HG02943 (cell line): ENCODE measurements at regions not wholly inside any gene's neighbourhood (a gene's known extent, or its start where the extent isn't known, plus 50 kb on each side); places are given as distances from the start of the nearest gene placed in this dataset.
"Not testable (repeated sequence)": the region's sequence is repeated elsewhere in the genome, so short reads cannot be mapped to it uniquely, and the experiment has no call there.

Source experiments
- ATAC-seq: cut with Tn5 transposase; IDR thresholded peaks from one replicate; pipeline ENCODE4 v1.9.1; 2021; ENCODE audit warnings: mild to moderate bottlenecking, low read depth, moderate library complexity; ENCODE audit not compliant: unreplicated experiment

GRCh38 chr16:52386694-52387093, 160.2 kb downstream of the TOX3 start:
- no peak for ATAC-seq

GRCh38 chr16:52384378-52384777, 162.6 kb downstream of the TOX3 start:
- no peak for ATAC-seq

- no peak for ATAC-seq
These were observed 163.2 kb downstream of the TOX3 start for GRCh38 chr16:52383640-52384292.

GRCh38 chr16:52383119-52383518, 163.8 kb downstream of the TOX3 start:
- no peak for ATAC-seq

GRCh38 chr16:52379551-52379950, 167.4 kb downstream of the TOX3 start:
- no peak for ATAC-seq

GRCh38 chr16:52376676-52377280, 170.2 kb downstream of the TOX3 start:
- no peak for ATAC-seq

GRCh38 chr16:52372313-52372712, 174.6 kb downstream of the TOX3 start:
- no peak for ATAC-seq

- ATAC-seq, result no peak
These were observed 178.1 kb downstream of the TOX3 start for GRCh38 chr16:52368859-52369258.

GRCh38 chr16:52367821-52368220, 179.1 kb downstream of the TOX3 start:
- ATAC-seq, result no peak

- no peak for ATAC-seq
These were observed 180.0 kb downstream of the TOX3 start for GRCh38 chr16:52366983-52367382.

GRCh38 chr16:52364500-52364899, 182.4 kb downstream of the TOX3 start:
- ATAC-seq, result no peak

GRCh38 chr16:52363082-52363481, 183.9 kb downstream of the TOX3 start:
- no peak for ATAC-seq

GRCh38 chr16:52357711-52358110, 189.2 kb downstream of the TOX3 start:
- no peak for ATAC-seq

- ATAC-seq, result no peak
These were observed 193.7 kb downstream of the TOX3 start for GRCh38 chr16:52353249-52353648.

GRCh38 chr16:52351451-52351850, 195.5 kb downstream of the TOX3 start:
- no peak for ATAC-seq

- ATAC-seq, result no peak
These were observed 196.8 kb downstream of the TOX3 start for GRCh38 chr16:52350031-52350642.

- no peak for ATAC-seq
These were observed 200.2 kb downstream of the TOX3 start for GRCh38 chr16:52346709-52347108.

GRCh38 chr16:52333673-52334072, 213.3 kb downstream of the TOX3 start:
- not testable (repeated sequence) for ATAC-seq

GRCh38 chr16:52320930-52321439, 226.0 kb downstream of the TOX3 start:
- ATAC-seq, result no peak

- ATAC-seq, result no peak
These were observed 228.5 kb downstream of the TOX3 start for GRCh38 chr16:52318302-52319009.

- ATAC-seq, result no peak
These were observed 230.7 kb downstream of the TOX3 start for GRCh38 chr16:52316241-52316640.
